GM18858 (cell line): ENCODE measurements at regions not wholly inside any gene's neighbourhood (a gene's known extent, or its start where the extent isn't known, plus 50 kb on each side); places are given as distances from the start of the nearest gene placed in this dataset.

Source experiments
- ATAC-seq: cut with Tn5 transposase; IDR thresholded peaks from one replicate; pipeline ENCODE4 v1.9.1; 2021; ENCODE audit not compliant: unreplicated experiment

GRCh38 chr18:68435581-68435980, 279.3 kb downstream of the TMX3 start:
- ATAC-seq = no peak

- ATAC-seq = no peak
Measured at GRCh38 chr18:68431922-68432198, 283.0 kb downstream of the TMX3 start.

- ATAC-seq = no peak
Measured at GRCh38 chr18:68431111-68431921, 283.6 kb downstream of the TMX3 start.

GRCh38 chr18:68429841-68430240, 285.1 kb downstream of the TMX3 start:
- ATAC-seq = no peak

GRCh38 chr18:68429111-68429510, 285.8 kb downstream of the TMX3 start:
- no peak for ATAC-seq

- ATAC-seq = no peak
Measured at GRCh38 chr18:68428661-68429060, 286.2 kb downstream of the TMX3 start.

GRCh38 chr18:68427951-68428401, 286.9 kb downstream of the TMX3 start:
- no peak for ATAC-seq

- no peak for ATAC-seq
Measured at GRCh38 chr18:68426731-68427315, 288.1 kb downstream of the TMX3 start.

GRCh38 chr18:68418881-68419280, 296.0 kb downstream of the TMX3 start:
- no peak for ATAC-seq

- ATAC-seq = no peak
Measured at GRCh38 chr18:68418226-68418868, 296.6 kb downstream of the TMX3 start.

GRCh38 chr18:68417826-68418225, 297.1 kb downstream of the TMX3 start:
- no peak for ATAC-seq

GRCh38 chr18:68417166-68417799, 297.6 kb downstream of the TMX3 start:
- no peak for ATAC-seq

- ATAC-seq = no peak
Measured at GRCh38 chr18:68414407-68414806, 300.5 kb downstream of the TMX3 start.

- ATAC-seq = no peak
Measured at GRCh38 chr18:68409576-68409975, 305.3 kb downstream of the TMX3 start.

- no peak for ATAC-seq
Measured at GRCh38 chr18:68406761-68407160, 308.1 kb downstream of the TMX3 start.

GRCh38 chr18:68402784-68403183, 312.1 kb downstream of the TMX3 start:
- no peak for ATAC-seq

GRCh38 chr18:68400889-68401288, 314.0 kb downstream of the TMX3 start:
- ATAC-seq = no peak

- ATAC-seq = no peak
Measured at GRCh38 chr18:68399721-68400120, 315.2 kb downstream of the TMX3 start.

- no peak for ATAC-seq
Measured at GRCh38 chr18:68397241-68398035, 317.5 kb downstream of the TMX3 start.

- no peak for ATAC-seq
Measured at GRCh38 chr18:68394705-68395104, 320.2 kb downstream of the TMX3 start.

- no peak for ATAC-seq
Measured at GRCh38 chr18:68391801-68392200, 323.1 kb downstream of the TMX3 start.
